SK-N-SH treated with all-trans-retinoic acid at 6 μM for 48 hours (cell line): ENCODE measurements at regions not wholly inside any gene's neighbourhood (a gene's known extent, or its start where the extent isn't known, plus 50 kb on each side); places are given as distances from the start of the nearest gene placed in this dataset.

ENCODE experiments used
- ARNTL ChIP-seq: fragments of 450-650 bp; formaldehyde crosslinking; IDR thresholded peaks from 2 replicates; pipeline ENCODE4 v1.5.0; 2020; ENCODE audit warnings: low read depth, mild to moderate bottlenecking, moderate library complexity, borderline replicate concordance
- CSDC2 ChIP-seq: fragments of 250-450 bp; sonication (Bioruptor Pico); IDR thresholded peaks from 2 replicates; pipeline ENCODE4 v1.5.0; 2020; ENCODE audit warnings: mild to moderate bottlenecking, moderate library complexity
- TCF4 ChIP-seq: fragments of 250-450 bp; sonication (Bioruptor Pico); IDR thresholded peaks from 2 replicates; pipeline ENCODE4 v1.8.0; 2021; ENCODE audit warnings: mild to moderate bottlenecking, moderate library complexity, borderline replicate concordance
- ZFP3 ChIP-seq: fragments of 250-450 bp; sonication (Bioruptor Pico); IDR thresholded peaks from 2 replicates; pipeline ENCODE4 v1.5.0; 2020; ENCODE audit warnings: mild to moderate bottlenecking, moderate library complexity
- TF ChIP-seq, protein P1 (sequence below): fragments of 250-450 bp; sonication (Bioruptor Pico); IDR thresholded peaks from 2 replicates; pipeline ENCODE4 v1.8.0; 2020; ENCODE audit warnings: mild to moderate bottlenecking, moderate library complexity, borderline replicate concordance
- TF ChIP-seq, protein P2 (sequence below): fragments of 250-450 bp; sonication (Bioruptor Pico); IDR thresholded peaks from 2 replicates; pipeline ENCODE4 v1.5.1; 2021; ENCODE audit warnings: mild to moderate bottlenecking, moderate library complexity

DNA sequence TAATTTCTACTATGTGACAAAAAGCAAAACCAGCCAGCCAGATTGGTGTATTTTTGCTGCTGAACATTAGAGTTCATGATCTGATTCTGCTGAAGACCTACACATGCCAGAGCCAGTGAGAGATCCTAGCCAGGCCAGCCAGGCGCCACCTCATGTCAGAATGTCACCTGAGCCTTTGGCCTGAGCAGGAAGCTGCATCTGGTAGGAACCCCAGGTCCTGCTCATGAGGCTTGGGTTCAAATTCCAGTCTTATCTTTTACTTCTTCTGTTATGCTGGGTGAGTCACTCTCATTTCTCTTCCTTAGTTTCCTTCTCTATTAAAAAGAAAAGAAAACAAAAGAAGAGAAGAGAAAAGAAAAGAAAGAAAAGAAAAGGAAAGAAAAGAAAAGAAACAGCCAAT, 585.1 kb upstream of the CDH5 start:
- TF ChIP-seq, protein P1, sequence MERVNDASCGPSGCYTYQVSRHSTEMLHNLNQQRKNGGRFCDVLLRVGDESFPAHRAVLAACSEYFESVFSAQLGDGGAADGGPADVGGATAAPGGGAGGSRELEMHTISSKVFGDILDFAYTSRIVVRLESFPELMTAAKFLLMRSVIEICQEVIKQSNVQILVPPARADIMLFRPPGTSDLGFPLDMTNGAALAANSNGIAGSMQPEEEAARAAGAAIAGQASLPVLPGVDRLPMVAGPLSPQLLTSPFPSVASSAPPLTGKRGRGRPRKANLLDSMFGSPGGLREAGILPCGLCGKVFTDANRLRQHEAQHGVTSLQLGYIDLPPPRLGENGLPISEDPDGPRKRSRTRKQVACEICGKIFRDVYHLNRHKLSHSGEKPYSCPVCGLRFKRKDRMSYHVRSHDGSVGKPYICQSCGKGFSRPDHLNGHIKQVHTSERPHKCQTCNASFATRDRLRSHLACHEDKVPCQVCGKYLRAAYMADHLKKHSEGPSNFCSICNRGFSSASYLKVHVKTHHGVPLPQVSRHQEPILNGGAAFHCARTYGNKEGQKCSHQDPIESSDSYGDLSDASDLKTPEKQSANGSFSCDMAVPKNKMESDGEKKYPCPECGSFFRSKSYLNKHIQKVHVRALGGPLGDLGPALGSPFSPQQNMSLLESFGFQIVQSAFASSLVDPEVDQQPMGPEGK (CRISPR knock-in tag) = no peak
- no peak for TF ChIP-seq CSDC2 (CRISPR knock-in tag)
- TF ChIP-seq ZFP3 (CRISPR knock-in tag) = no peak
- no peak for TF ChIP-seq TCF4
- no peak for TF ChIP-seq ARNTL
- TF ChIP-seq, protein P2, sequence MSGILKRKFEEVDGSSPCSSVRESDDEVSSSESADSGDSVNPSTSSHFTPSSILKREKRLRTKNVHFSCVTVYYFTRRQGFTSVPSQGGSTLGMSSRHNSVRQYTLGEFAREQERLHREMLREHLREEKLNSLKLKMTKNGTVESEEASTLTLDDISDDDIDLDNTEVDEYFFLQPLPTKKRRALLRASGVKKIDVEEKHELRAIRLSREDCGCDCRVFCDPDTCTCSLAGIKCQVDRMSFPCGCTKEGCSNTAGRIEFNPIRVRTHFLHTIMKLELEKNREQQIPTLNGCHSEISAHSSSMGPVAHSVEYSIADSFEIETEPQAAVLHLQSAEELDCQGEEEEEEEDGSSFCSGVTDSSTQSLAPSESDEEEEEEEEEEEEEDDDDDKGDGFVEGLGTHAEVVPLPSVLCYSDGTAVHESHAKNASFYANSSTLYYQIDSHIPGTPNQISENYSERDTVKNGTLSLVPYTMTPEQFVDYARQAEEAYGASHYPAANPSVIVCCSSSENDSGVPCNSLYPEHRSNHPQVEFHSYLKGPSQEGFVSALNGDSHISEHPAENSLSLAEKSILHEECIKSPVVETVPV (CRISPR knock-in tag) = no peak
